Suppressor macrophage treated with lipopolysaccharide for 4 hours (primary cell): ENCODE measurements at regions not wholly inside any gene's neighbourhood (a gene's known extent, or its start where the extent isn't known, plus 50 kb on each side); places are given as distances from the start of the nearest gene placed in this dataset.
"Not testable (repeated sequence)": the region's sequence is repeated elsewhere in the genome, so short reads cannot be mapped to it uniquely, and the experiment has no call there.

Source experiments
- DNase-seq: peaks from one replicate; pipeline ENCODE4 v3.0.0-alpha.2; 2020

- no peak for DNase-seq
Measured at GRCh38 chr2:111252436-111252835, 131.7 kb downstream of the BCL2L11 start.

GRCh38 chr2:111254916-111255315 lies 134.2 kb downstream of the BCL2L11 start:
- DNase-seq = not testable (repeated sequence)

GRCh38 chr2:111256628-111257027 lies 135.9 kb downstream of the BCL2L11 start:
- DNase-seq = not testable (repeated sequence)

- DNase-seq = not testable (repeated sequence)
Measured at GRCh38 chr2:111257607-111258006, 136.9 kb downstream of the BCL2L11 start.

GRCh38 chr2:111258318-111258717 lies 137.6 kb downstream of the BCL2L11 start:
- not testable (repeated sequence) for DNase-seq

GRCh38 chr2:111262627-111263379 lies 142.1 kb downstream of the BCL2L11 start:
- DNase-seq = not testable (repeated sequence)

- not testable (repeated sequence) for DNase-seq
Measured at GRCh38 chr2:111263380-111264017, 142.8 kb downstream of the BCL2L11 start.

- DNase-seq = not testable (repeated sequence)
Measured at GRCh38 chr2:111264956-111265355, 144.2 kb downstream of the BCL2L11 start.

- not testable (repeated sequence) for DNase-seq
Measured at GRCh38 chr2:111266556-111266955, 145.8 kb downstream of the BCL2L11 start.

- DNase-seq = not testable (repeated sequence)
Measured at GRCh38 chr2:111267038-111267437, 146.3 kb downstream of the BCL2L11 start.

GRCh38 chr2:111269761-111270323 lies 149.1 kb downstream of the BCL2L11 start:
- DNase-seq = not testable (repeated sequence)

GRCh38 chr2:111270569-111270968 lies 149.9 kb downstream of the BCL2L11 start:
- not testable (repeated sequence) for DNase-seq

GRCh38 chr2:111271647-111272304 lies 151.1 kb downstream of the BCL2L11 start:
- not testable (repeated sequence) for DNase-seq

GRCh38 chr2:111273007-111273406 lies 152.3 kb downstream of the BCL2L11 start:
- not testable (repeated sequence) for DNase-seq

GRCh38 chr2:111275047-111275853 lies 154.5 kb downstream of the BCL2L11 start:
- DNase-seq = not testable (repeated sequence)

- DNase-seq = not testable (repeated sequence)
Measured at GRCh38 chr2:111275854-111276171, 155.1 kb downstream of the BCL2L11 start.

- not testable (repeated sequence) for DNase-seq
Measured at GRCh38 chr2:111278133-111278532, 157.4 kb downstream of the BCL2L11 start.

- not testable (repeated sequence) for DNase-seq
Measured at GRCh38 chr2:111280709-111281286, 160.1 kb downstream of the BCL2L11 start.

GRCh38 chr2:111282162-111282561 lies 161.4 kb downstream of the BCL2L11 start:
- not testable (repeated sequence) for DNase-seq

GRCh38 chr2:111287646-111288568 lies 167.2 kb downstream of the BCL2L11 start:
- DNase-seq = not testable (repeated sequence)

GRCh38 chr2:111290370-111290769 lies 169.7 kb downstream of the BCL2L11 start:
- not testable (repeated sequence) for DNase-seq
